Stimulated activated CD4-positive, alpha-beta T cell treated with anti-CD3 and anti-CD28 coated beads, Interleukin-2, amount 100 ng/mL, for 24 hours (primary cell): ENCODE measurements at regions not wholly inside any gene's neighbourhood (a gene's known extent, or its start where the extent isn't known, plus 50 kb on each side); places are given as distances from the start of the nearest gene placed in this dataset.
"Not testable (repeated sequence)": the region's sequence is repeated elsewhere in the genome, so short reads cannot be mapped to it uniquely, and the experiment has no call there.

Experiments used
- DNase-seq, 2 donors: peaks; one replicate each; pipeline ENCODE4 v3.0.0-alpha.2; 2020

DNA sequence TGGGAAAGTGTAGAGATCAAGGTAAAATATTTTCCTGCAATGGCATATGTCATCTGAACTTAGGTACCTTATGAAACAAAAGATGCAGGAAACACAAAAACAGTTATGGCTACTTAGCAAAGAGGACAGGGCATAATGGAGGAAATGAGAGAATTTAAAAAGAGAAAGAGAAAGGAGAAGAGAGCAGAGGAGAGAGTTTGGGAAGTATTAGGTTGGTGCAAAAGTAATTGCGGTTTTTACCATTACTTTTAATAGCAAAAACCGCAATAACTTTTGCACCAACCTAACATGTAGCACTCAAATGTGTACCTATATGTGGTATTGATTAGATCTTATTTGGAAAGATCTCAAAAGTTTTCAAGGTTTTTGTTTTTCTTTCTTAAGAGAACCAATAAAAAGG, 160.1 kb upstream of the ACTBL2 start:
- no peak for DNase-seq

DNA sequence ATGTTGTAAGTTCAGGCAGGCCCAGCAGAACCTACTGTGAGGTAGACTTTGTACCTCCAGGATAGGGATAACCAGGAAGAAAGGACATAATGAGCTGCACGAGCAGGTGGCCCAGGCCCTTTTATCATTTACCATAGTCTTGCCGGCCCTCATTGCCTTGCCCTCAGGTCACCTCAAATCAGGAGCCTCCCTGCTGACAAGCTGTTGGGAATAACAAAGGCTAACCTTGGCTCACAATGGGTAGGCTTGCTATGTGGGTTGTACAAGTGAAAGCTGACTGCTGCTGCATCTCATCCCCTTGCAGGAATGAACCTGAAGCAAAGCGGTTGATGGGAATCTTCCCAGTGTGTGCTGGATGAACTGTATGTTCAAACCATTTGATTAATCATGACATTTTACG, 159.5 kb upstream of the ACTBL2 start:
- no peak for DNase-seq

DNA sequence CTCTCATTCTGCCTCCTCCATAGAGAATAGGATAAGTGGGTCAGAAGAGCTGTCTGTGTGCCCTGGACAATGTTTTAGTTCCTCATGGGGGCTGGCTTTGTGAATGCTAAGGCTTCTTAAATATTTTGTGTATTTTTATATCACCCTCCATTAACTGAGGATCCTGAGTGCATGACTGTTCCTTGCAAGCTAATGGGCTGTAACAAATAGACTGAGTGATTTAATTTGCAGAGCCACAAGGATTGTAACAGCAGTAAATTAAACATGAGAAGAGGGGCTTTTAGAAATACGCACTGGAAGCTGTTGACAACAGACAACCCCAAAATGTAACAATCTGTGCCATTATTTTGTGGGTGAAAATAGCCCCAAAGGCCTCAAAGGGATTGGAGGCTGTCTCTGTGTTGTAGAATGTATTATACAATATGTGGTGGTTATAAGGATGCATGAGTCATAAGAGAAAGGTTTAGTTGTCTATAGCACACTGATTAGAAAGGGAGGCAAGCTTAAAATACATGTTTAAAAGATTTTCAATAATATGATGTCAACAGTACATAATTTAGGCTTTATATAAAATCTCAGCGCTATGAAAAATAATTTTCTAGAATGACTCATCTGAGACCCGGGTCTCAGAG, 152.7 kb upstream of the ACTBL2 start:
- no peak for DNase-seq

DNA sequence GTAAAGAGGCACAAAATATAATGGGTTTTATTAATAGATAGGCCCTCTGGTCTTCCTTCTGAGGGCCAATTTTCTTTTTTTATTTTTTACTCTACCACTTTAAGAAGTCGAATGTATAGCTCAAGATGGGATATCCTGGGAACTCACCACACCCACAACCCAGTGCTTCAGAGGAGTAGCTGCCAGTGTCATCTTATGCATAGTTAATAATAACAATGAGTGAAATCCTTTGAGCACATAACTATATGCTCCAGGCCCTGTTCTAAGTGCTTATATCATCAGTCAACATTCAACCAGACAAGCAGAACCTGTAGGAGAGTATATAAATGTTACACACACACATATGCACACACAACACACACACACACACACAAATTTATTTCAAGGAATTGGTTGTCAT, 150.3 kb upstream of the ACTBL2 start:
- no peak for DNase-seq

DNA sequence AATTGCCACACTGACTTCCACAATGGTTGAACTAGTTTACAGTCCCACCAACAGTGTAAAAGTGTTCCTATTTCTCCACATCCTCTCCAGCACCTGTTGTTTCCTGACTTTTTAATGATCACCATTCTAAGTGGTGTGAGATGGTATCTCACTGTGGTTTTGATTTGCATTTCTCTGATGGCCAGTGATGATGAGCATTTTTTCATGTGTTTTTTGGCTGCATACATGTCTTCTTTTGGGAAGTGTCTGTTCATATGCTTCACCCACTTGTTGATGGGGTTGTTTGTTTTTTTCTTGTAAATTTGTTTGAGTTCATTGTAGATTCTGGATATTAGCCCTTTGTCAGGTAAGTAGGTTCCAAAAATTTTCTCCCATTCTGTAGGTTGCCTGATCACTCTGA, 148.5 kb upstream of the ACTBL2 start:
- not testable (repeated sequence) for DNase-seq

GRCh38 chr5:57627661-57628060, 145.1 kb upstream of the ACTBL2 start:
- no peak for DNase-seq

- DNase-seq, result no peak
Measured at GRCh38 chr5:57626703-57627102, 144.1 kb upstream of the ACTBL2 start.

GRCh38 chr5:57621624-57622023, 139.0 kb upstream of the ACTBL2 start:
- DNase-seq, result no peak

DNA sequence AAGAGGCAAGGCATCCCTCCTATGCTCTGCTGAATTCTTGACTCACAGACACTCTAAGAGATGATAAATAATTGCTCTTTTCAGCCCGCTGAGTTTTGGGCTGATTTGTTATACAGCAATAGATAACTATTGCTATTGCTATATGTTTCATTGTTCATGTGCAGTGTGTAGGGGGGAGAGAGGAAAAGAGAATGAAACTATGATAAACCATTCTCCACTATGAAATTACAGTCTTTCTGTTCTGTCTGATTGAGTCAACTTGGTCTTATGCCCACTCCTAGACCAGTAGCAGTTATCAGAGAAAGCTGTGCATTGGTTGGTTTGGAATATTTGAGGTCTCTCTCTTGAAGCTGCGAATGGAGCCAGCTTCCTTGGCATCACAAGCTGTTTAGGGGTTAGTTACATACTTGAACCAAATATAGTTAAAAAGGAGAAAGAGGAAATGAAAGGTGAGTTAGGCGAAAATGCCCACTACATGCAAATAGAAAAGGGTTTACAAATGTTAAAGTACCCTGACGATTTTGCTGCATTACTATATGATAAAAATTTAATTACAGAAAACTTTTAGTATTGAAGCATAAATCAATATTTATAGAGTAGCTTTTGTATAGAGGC, 136.3 kb upstream of the ACTBL2 start:
- DNase-seq, result no peak

DNA sequence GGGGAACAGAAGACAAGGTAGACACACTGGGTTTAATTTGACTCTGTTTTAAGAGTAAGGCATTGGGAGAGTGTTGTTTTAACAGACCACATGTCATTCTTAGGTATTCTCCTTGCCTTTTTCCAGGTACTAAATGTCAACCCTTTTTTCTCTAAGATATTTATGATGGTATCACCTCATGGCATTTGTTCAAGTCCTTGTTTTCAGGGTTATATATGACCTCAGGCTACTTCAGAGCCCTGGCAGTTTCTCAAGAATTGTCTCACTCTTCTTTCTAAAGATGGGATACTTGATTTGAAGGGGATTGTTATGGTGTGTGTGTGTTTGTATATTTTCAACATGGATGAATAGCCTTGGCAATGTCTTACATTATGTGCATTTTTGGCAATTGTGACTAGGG, 131.1 kb upstream of the ACTBL2 start:
- no peak for DNase-seq

- no peak for DNase-seq
Measured at GRCh38 chr5:57611177-57611576, 128.6 kb upstream of the ACTBL2 start.

- DNase-seq, result no peak
Measured at GRCh38 chr5:57608542-57608941, 125.9 kb upstream of the ACTBL2 start.

DNA sequence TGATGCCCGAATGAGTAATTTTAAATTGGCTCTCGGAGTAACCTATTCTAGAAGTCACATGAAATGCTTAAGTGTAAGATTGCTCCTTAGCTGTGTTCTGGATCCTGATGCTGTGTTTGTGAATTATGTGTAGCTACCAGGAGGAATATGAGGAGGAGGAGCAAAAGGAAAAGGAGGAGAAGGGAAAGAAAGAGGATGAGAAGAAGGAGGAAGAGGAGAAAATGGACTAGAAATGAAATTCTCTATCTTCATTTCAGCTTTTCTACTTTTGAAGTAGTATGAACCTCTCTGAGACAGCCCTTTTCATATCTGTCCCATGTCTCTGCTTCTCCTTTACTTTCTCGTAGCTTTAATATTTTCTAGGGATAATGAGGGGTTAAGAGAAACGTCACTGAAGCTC, 119.4 kb upstream of the ACTBL2 start:
- DNase-seq, result no peak

DNA sequence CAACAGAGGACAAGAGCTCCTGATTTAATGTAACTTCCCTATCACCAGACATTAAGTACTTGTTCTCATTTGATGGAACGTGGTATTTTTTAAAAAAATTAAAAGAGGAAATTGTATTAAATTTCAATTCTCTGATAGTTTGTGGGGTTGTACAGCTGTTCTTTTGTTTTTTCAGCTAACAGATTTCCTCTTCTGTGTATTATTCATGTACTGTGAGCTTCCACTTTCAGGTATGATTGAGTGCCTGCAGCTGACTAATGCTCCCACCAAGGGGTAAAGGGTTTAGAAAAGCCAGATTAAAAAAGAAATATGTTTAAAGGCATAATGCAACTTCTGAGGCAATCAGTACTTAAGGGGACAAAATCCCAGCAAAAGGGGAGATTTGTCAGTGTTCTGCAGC, 117.7 kb upstream of the ACTBL2 start:
- DNase-seq, result no peak

- DNase-seq, result peak in 1 of 2 donors; percentile 5
Measured at GRCh38 chr5:57598756-57599155, 116.1 kb upstream of the ACTBL2 start.

DNA sequence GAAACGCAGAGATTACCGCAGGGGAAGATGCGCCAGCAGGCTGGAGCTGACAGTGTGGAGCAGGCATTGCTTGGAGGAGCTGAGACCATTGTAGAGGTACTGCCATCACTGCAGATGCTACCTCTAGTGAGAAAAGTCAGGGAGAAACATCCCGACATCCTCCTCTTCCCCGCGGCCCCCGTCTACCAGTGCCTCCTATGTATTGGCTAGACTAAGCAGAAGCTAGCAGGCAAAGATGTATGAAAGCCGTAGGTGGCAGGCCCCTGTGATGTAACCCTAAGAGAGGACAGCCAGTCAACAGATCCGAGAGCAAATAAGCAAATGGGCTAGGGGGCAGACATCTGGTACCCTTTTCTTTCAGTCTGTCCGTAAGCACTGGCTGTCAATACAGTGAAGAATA, 115.5 kb upstream of the ACTBL2 start:
- DNase-seq, result no peak

DNA sequence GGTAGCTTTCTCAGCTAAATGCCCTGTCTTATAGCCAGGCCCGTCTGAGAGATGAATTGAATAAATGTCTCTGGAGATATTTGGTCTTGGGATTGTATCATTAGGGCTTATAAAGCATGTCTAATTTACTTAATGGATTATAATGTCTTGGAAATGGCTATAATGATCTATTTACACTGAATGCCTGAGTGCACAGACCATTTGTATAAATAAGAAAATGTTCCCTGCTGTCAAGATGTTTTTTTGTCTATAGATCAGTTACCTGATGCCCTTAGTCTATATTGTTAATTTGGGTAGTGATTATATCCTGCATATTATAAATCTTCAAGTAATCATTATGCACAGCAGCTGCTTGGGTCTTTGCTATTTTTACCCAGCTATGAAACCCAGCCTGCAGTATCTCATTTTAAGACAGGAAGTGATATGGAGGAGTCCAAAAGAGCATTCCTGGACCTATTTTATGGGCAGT, 112.9 kb upstream of the ACTBL2 start:
- DNase-seq, result no peak

DNA sequence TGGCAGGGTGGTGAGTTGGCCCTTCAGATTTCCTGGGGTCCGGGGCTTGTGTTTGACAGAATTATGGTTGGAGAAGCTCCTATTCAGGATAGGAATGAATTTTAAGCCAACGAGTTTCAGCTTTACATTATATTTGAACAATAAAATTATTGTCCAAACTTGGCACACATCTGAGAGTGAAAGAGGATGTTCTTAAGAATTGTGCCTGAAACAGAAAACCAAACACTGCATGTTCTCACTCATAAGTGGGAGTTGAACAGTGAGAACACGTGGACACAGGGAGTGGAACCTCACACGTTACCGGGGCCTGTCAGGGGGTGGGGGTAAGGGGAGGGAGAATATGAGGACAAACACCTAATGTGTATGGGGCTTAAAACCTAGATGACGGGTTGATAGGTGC, 111.8 kb upstream of the ACTBL2 start:
- DNase-seq, result no peak

DNA sequence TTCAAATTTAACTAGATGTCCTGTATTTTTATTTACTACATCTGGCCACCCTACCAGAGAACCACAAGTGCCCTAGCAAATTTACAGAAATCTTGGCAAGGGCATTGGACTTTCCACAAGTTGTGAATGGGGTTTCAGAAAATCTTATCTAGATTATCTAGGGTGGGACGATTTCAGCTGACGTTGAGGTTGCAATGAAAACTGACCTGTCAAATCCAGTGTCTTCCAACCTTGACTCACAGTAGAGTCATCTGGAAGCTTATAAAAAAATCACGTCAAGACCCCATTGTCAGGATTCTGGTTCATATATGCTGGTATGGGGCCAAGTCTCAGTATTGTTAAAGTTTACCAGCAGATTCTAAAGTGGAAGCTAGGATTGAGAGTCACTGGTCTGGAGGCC, 109.6 kb upstream of the ACTBL2 start:
- no peak for DNase-seq

GRCh38 chr5:57586649-57587048, 104.0 kb upstream of the ACTBL2 start:
- DNase-seq, result no peak

DNA sequence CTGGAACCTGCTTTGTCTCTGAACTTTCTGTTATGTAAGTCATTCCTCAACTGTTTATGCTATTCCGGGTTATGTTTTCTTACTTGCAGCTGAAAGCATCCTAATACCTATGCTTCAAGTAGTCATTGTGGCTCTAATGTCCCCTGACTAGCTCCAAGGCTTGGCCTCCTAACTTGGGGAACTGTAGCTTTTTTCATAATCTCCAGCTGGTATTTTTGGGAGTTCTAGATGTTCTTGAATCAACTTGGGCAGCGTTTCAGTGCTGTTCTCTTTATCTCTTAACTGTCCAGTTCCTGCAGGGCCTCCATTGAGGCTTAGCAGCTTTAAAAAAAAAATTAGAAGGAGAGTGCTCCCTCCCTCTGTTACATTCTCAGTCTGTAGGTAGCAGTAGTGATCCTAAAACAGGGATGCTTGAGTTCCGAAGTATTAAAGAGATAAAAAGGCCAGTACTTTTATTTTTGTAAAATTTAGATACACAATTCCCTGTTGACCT, 100.0 kb upstream of the ACTBL2 start:
- DNase-seq, result no peak

DNA sequence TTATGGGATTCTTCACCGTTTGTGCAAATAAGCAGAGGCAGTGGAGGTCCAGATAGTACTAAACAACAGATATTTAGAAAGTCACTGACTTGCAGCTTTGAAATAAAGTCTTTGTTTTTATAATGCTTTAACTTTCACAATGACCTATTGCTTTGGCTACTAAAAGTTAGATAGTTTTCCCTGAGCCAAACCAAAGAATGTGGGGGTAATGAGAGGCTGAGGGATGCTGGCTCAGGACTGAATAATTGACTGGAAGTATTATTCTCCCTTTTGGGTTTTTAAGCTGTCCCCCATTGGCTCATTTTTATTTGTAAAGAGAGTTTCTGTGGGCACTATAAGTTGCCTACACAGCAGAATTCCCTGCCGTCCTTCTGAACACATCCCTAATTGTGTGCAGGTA, 99.2 kb upstream of the ACTBL2 start:
- no peak for DNase-seq

DNA sequence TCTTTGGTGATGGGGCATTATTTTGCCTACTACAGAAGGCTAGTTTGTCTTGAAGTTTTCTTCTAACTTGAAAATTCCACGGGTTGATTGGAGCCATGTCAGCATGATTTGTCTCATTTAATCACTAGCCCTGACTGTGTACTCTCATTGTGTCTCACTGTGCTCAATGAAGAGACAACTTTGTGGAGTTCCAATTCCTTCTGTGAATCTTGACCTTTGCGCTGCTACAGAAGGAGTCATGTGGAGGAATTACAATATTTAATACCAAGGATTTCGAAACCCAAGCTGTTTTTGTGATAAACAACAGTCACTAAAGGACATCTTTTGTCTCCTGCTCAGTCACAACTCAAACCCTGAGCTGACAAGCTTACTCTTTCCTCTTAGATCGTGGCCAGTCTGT, 98.6 kb upstream of the ACTBL2 start:
- no peak for DNase-seq

GRCh38 chr5:57577432-57578175, 95.0 kb upstream of the ACTBL2 start:
- DNase-seq, result no peak
